Left ventricle myocardium inferior (tissue), 1 donor: ENCODE measurements at regions not wholly inside any gene's neighbourhood (a gene's known extent, or its start where the extent isn't known, plus 50 kb on each side); places are given as distances from the start of the nearest gene placed in this dataset.

Experiments
- DNase-seq: peaks from one replicate; pipeline ENCODE4 v3.0.0-alpha.2; 2020
- H3K27ac ChIP-seq: fragments of 200-600 bp; replicated peaks from 2 replicates; pipeline ENCODE4 v1.8.0; 2021
- H3K27me3 ChIP-seq: fragments of 200-600 bp; 2 replicates; pipeline ENCODE4 v1.8.0; 2021; ENCODE audit warnings: low read depth
- H3K36me3 ChIP-seq: fragments of 200-600 bp; 2 replicates; pipeline ENCODE4 v1.8.0; 2021
- H3K4me1 ChIP-seq: fragments of 200-600 bp; 2 replicates; pipeline ENCODE4 v1.8.0; 2021
- H3K4me3 ChIP-seq: fragments of 200-600 bp; 2 replicates; pipeline ENCODE4 v1.8.0; 2021; ENCODE audit warnings: mild to moderate bottlenecking, moderate library complexity
- H3K9me3 ChIP-seq: fragments of 200-600 bp; replicated peaks from 2 replicates; pipeline ENCODE4 v1.8.0; 2021
- intact Hi-C: fragments of 100-400 bp; cut with micrococcal nuclease; formaldehyde crosslinking; loops from one replicate; pipeline ENCODE4 v1.11.0; 2022
- TF ChIP-seq, protein P1 (sequence below): fragments of 200-600 bp; IDR thresholded peaks from 2 replicates; pipeline ENCODE4 v1.8.0; 2021; ENCODE audit warnings: antibody characterized with exemption, mild to moderate bottlenecking, borderline replicate concordance
- donor health status: DM: no; HTN: yes; CAD: no; lungs with severe emphysema.

DNA sequence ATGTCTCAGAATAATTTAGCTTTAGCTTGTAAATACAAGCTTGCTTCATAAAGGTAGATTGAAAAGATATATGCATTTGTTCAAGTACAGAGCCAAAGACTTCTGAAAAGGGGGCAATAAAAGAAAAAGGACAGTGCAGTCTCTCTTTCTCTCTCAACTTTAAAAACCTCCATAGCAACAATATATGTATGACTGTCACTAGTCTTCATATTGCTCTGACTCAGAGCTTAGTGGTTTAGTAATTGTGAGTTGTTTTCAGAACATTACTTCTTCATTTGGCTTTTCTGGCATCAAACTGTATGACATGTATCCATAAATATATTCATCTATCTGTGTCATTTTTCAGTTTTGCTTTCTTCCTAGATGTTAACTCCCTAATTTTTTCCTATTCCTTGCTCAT is 194.6 kb upstream of the KIF2A start:
- Histone ChIP-seq H3K27ac (no peak overlapping the region), H3K4me3 (no peak overlapping the region), H3K9me3 (no peaks in the 10 kb centered on the region), H3K27me3 (peaks cover 3% of the 10 kb centered on the region), H3K4me1 (no peaks in the 10 kb centered on the region), H3K36me3 (no peaks in the 10 kb centered on the region)
- DNase-seq = no peak
- intact Hi-C loops = no loop called here
- TF ChIP-seq, protein P1, sequence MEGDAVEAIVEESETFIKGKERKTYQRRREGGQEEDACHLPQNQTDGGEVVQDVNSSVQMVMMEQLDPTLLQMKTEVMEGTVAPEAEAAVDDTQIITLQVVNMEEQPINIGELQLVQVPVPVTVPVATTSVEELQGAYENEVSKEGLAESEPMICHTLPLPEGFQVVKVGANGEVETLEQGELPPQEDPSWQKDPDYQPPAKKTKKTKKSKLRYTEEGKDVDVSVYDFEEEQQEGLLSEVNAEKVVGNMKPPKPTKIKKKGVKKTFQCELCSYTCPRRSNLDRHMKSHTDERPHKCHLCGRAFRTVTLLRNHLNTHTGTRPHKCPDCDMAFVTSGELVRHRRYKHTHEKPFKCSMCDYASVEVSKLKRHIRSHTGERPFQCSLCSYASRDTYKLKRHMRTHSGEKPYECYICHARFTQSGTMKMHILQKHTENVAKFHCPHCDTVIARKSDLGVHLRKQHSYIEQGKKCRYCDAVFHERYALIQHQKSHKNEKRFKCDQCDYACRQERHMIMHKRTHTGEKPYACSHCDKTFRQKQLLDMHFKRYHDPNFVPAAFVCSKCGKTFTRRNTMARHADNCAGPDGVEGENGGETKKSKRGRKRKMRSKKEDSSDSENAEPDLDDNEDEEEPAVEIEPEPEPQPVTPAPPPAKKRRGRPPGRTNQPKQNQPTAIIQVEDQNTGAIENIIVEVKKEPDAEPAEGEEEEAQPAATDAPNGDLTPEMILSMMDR = no peak

DNA sequence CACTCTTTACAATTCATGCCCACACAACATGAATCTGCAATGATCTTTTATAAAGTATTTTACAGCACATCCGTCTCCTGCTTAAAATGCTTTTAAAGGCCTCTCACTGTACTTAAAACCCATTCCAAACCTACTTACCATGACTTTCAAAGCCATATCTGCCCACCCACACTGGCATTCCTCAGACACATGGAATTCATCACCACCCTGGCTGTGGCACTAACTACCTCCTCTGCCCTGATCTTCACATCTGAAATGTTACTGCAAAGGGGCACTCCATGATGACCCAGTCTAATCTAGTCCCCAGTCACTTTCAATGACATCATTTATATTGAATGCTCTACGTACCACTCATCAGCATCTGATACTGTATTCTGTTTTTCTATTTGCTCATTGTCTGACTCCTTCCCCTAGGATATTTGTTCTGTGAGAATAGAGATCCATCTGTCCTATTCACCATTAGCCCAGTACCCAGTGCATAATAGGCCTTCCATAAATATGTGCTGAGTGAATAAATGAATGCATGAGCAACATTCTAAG is 193.2 kb upstream of the KIF2A start:
- DNase-seq = no peak
- Histone ChIP-seq H3K27me3 (peaks cover 6% of the 10 kb centered on the region), H3K27ac (no peak overlapping the region), H3K4me3 (no peak overlapping the region), H3K9me3 (no peaks in the 10 kb centered on the region), H3K36me3 (no peaks in the 10 kb centered on the region), H3K4me1 (no peaks in the 10 kb centered on the region)
- intact Hi-C loops = no loop called here
- TF ChIP-seq, protein P1 = no peak

- H3K4me1 ChIP-seq = no peaks in the 10 kb centered on the region
- no peaks in the 10 kb centered on the region for H3K9me3 ChIP-seq
- no peak for DNase-seq
- TF ChIP-seq, protein P1 = no peak
- H3K4me3 ChIP-seq = no peak overlapping the region
- intact Hi-C loops = no loop called here
- H3K27ac ChIP-seq = no peak overlapping the region
- H3K36me3 ChIP-seq = no peaks in the 10 kb centered on the region
- peaks cover 6% of the 10 kb centered on the region for H3K27me3 ChIP-seq
These were observed 191.0 kb upstream of the KIF2A start for GRCh38 chr5:62115014-62115413.

GRCh38 chr5:62124266-62124665 is 181.7 kb upstream of the KIF2A start:
- DNase-seq = no peak
- Histone ChIP-seq H3K36me3 (no peaks in the 10 kb centered on the region), H3K27ac (no peak overlapping the region), H3K9me3 (no peaks in the 10 kb centered on the region), H3K27me3 (peaks cover 8% of the 10 kb centered on the region), H3K4me1 (no peaks in the 10 kb centered on the region), H3K4me3 (no peak overlapping the region)
- intact Hi-C loops = no loop called here
- TF ChIP-seq, protein P1 = no peak

DNA sequence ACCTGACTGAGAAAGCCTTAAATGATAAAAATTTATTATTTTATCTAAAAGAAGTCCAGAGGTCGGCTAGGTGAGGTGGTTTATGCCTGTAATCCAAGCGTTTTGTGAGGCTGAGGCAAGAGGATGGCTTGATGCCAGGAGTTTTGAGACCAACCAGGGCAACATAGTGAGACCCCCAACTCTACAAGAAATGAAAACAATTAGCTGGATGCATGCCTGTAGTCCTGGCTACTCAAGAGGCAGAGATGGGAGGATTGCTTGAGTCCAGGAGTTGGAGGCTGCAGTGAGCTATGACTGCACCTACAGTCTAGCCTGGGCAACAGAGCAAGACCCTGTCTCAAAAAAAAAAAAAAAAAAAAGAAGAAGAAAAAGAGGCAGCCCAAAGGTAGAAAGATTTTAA is 179.9 kb upstream of the KIF2A start:
- no peak for DNase-seq
- TF ChIP-seq, protein P1 = no peak
- Histone ChIP-seq H3K27ac (no peak overlapping the region), H3K27me3 (peaks cover 8% of the 10 kb centered on the region), H3K36me3 (no peaks in the 10 kb centered on the region), H3K4me3 (no peak overlapping the region), H3K4me1 (no peaks in the 10 kb centered on the region), H3K9me3 (no peaks in the 10 kb centered on the region)
- intact Hi-C loops = no loop called here
